Hepatic stellate cell (primary cell): ENCODE measurements at regions not wholly inside any gene's neighbourhood (a gene's known extent, or its start where the extent isn't known, plus 50 kb on each side); places are given as distances from the start of the nearest gene placed in this dataset.
"Not testable (repeated sequence)": the region's sequence is repeated elsewhere in the genome, so short reads cannot be mapped to it uniquely, and the experiment has no call there.

ENCODE experiments used
- DNase-seq: peaks from one replicate; pipeline ENCODE4 v3.0.0; 2011; ENCODE audit warnings: low spot score

DNA sequence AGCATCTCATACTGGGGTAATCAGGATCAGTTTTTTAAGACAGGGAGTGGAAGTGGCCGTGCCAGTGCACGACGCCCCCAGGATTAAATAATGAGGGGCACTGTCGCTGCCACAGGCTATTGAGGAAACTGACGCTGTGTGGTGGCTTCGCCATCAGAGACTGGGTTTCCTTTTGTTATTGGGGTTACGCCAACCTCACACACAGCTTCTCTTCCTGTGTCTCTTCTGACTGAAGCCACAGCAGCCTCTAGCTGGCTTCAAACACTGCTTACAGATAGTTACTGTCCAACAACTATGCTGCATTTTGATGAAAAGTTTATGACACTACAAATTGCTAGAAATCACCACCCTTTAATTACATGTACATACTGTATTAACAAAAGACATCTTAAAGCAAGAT, 521.9 kb upstream of the SALL3 start:
- DNase-seq: no peak

DNA sequence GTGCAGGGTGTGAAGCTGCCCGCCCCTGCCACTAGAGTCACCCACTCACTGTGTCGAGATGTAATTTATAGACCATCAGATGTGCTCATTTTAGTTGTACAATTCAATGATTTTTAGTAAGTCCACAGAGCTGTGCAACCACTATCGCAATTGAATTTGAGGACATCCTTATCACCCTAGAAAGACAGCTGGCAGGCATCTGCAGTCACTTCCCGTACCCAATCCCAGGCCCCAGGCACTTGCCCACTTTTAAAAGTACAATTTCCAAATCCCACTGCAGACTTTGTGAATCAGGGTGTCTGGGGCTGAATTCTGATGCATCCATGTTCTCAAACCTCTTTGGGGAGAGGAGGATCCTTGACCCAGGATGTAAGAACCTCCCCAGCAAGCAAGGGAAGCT, 521.3 kb upstream of the SALL3 start:
- DNase-seq: no peak

DNA sequence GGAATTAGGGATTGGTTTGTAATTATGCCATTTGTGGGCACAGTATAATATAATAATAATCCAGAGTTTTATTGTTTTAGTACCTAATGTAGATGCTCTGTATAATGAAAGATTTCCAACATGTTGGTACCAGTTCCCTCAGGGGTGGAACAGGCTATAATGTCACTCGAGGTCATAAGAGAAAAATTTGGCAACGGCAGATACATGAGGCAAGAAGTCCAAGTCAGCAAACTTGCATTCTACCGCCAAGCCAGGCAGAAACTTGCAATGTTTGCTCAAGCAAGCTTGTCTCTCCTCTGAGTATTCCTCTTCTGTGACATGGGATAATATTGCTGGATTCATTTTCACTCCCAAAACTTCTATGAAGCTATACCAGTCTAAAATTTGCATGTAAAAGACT, 520.0 kb upstream of the SALL3 start:
- DNase-seq: no peak

DNA sequence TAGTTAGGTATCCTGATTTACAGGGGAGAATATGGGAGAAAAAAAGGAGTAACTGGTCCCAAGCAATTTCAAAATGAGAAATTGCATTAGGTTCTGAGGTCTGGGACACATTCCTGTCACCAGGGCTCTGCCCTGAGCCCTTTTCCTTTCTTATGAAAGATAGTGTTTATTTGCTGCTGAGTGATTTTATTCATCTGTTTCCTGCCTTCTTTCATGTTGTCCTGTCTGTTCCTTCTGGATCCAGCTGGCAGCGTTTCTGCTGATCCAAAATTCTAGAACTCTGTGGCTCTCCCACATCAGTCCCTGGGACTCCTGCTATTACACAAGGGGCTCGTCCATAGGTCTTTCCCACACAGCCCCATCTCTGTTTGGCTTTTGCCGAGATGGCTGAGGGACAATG, 519.1 kb upstream of the SALL3 start:
- DNase-seq: no peak

DNA sequence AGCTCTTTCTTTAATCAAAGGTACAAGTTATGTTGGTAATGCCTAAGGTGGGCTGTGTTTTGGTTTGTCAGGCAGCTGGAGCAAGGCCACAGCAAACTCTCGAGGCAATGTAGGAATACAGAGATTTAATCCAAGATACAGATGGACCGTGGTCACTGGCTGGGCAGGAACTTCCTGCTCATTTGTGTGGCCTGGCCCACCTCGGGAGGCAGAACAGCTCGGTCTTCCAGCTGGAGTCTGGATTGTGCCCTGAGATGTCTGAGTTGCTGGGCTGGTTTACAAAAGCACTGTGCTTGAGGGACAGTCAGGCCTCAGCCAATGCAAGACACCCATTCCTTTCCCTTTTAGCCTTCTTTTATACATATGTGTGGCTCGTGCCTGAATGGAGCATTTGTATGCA, 506.1 kb upstream of the SALL3 start:
- no peak for DNase-seq

DNA sequence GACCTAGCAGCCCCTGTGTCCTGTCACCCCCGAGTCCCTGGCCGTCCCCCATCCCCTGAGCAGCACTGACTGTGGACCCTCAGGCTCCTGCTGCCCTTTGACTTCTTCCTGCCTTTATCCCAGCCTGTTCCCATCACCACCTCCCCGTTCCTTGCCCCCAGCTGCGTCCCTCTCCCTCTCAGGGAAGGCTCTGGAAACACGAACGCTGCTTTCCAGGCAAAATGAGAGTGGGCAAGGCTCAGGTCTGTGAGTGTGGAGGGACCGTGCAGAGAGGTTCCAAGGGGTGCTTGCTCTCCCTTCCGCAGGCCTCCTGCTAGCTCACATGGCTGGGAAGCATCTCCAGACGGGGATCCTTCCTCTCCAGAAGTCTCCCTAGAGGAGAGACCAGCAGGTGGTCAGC, 501.8 kb upstream of the SALL3 start:
- no peak for DNase-seq

DNA sequence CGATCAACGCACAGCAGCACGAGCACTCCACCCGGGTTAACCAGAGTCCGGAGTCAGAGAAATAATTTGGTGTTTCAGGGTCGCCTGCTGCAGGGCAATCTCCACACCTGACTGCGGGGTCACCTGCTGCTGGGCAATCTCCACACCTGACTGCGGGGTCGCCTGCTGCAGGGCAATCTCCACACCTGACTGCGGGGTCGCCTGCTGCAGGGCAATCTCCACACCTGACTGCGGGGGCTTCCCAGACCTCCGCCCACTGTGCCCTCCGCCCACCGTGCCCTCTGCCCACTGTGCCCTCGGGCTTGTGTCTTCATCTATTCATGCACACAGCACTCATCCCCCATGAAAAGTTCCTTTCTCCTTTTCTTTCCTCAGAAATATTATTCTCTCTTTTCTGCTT, 500.2 kb upstream of the SALL3 start:
- no peak for DNase-seq

DNA sequence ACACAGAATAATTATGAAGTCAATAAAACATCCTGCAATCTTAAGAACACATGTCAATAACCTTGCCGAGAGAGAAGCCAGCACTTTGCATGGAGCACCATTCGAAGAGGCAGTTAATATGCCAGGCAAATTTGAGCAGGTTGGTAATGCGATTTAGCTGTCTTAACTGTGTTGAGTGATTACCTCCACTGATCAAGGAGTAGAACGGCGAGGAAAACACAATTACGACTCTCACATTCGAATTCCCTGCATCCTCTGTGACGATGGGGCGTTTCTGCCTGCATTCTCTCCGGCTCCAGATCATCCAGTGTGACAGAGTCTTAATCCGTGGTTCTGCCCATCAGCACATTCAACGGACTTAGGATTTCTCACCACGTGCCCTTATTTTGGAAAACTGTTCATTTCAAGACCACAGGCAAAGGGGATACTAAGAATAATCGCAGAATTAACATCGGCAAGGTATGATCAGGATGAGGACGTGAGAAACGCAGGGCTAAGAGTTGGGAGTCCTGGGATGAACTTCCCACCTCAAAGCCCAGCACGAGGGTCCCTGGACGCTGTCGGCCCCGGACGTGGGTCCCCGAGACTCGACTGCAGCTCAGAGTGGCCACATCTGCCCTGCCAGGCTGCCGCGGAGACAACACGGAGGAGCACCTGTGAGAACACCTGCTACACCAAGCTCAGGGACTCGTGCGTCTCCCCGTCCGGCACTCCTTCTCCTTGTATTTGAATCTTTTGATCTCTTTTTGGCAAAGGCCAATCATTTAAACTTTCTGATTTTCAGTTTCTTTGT, 499.2 kb upstream of the SALL3 start:
- no peak for DNase-seq

DNA sequence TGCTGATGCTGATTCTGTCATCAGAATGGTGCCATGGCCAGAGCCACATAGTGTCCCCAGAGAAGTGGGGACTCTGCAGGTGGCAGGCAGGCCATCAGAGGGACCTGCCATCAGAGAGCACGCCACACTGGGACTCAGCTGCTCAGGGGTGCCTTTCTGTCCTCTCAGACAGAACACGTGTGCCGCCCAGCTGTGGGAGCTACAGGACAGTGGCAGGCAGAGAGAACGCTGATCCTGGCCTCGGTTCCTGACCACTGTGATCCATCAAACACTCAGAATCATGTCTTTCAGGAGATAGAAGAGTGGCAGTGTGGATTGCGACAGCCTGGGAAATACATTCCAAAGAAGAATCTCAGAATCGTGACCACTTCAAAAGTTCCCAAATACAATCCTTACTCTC, 497.2 kb upstream of the SALL3 start:
- DNase-seq: no peak

DNA sequence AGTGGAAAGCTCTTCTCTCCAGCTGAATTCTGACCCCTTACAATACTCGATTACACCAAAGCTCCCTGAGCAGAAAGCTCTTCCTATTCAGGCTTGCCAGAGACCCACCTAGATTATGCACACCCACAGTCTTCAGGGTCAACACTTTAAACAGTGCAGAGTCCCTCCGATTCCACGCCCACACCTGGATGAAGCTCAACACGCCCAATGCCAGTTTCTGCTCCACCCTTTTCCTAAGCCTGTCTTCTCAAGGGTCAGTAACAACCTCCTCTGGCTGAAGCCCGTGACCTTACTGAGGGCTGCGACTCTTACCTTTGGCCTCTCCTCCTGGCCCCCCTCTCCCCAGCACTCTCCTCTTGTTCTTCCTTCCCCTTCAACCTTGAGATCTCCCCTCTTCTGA, 492.0 kb upstream of the SALL3 start:
- DNase-seq: no peak

DNA sequence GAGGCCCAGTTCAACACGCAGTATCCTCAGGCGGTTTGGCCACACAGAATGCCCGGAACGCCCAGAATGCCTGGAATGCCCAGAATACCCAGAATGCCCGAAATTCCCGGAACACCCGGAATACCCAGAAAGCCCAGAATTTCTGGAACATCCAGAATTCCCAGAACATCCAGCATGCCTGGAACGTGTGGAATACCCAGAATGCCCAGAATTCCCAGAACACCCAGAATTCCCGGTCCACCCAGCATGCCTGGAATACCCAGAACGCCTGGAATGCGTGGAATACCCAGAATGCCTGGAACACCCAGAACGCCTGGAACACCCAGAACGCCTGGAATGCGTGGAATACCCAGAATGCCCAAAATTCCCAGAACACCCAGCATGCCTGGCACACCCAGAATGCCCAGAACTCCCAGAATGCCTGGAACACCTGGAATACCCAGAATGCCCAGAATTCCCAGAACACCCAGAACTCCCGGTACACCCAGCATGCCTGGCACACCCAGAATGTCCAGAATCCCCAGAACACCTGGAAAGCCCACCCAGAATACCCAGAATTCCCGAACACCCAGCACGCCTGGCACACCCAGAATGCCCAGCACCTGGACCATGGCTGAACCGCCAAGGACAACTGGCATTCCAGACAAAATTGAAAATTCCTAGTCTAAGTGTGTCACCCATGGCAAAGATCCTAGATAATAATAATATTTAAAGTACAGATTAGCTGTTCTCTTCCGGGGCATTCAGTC, 487.4 kb upstream of the SALL3 start:
- no peak for DNase-seq

DNA sequence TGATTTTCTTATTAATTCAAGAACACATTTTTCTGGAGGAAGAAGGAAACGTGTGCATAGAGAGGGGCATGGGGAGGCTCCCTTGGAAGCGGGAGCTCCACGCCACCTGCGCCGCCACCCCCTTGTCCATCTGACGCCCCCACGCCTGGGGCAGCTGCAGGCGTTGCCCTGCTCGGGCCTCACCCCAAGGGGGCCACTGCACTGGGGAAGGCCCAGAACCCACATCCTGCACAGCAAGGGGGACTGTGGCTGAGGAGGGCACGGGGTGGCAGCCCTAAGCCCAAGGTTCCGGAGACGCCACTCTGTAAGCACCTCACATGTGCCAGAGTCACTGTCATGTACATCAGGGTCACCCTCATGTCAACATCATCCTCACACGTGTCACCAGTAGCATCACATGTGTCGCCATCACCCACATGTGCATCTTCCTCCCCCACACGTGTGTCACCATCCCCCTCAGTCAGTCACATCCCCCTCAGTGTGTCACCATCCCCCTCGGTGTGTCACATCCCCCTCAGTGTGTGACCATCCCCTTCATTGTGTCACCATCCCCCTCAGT, 486.7 kb upstream of the SALL3 start:
- no peak for DNase-seq

DNA sequence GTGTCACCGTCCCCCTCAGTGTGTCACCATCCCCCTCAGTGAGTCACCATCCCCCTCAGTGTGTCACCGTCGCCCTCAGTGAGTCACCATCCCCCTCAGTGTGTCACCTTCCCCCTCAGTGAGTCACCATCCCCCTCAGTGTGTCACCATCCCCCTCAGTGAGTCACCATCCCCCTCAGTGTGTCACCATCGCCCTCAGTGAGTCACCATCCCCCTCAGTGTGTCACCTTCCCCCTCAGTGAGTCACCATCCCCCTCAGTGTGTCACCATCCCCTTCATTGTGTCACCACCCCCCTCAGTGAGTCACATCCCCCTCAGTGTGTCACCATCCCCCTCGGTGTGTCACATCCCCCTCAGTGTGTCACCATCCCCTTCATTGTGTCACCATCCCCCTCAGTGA, 486.1 kb upstream of the SALL3 start:
- DNase-seq: not testable (repeated sequence)

DNA sequence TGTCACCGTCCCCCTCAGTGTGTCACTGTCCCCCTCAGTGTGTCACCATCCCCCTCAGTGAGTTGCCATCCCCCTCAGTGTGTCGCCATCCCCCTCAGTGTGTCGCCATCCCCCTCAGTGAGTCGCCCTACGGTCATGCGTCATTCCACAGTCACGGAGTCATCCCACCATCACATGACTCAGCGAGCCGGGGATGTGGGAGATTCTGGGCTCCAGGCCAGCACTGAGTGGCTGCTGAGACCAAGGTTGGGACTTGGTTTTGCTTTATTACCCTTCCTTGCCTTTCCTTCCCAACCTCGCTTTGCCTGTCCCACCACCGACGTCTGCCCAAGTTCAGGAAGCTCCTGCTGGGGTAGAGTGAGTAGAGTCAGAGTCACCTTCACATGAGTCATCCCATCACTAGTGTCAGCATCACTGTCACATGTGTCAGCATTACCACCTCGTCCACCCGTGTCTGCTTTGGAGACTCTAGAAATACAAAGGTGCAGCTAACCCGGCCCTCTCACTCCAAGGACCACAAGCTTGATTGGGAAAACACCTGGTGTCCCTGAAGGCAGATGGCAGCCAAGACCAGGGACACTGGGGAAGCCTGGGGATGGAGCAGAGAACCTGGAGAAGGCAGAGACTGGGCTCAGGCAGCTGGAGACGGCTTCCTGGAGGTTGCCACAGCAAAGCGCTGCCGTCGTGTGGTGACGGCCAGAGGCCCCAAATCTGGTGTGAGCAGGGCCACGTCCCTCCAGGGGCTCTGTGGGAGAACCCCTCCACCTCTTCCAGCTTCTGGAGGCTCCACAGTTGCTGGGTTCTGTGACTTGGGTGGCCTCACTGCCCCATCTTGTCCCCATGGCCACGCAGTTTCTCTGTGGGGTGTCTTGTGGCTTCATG, 485.2 kb upstream of the SALL3 start:
- no peak for DNase-seq

DNA sequence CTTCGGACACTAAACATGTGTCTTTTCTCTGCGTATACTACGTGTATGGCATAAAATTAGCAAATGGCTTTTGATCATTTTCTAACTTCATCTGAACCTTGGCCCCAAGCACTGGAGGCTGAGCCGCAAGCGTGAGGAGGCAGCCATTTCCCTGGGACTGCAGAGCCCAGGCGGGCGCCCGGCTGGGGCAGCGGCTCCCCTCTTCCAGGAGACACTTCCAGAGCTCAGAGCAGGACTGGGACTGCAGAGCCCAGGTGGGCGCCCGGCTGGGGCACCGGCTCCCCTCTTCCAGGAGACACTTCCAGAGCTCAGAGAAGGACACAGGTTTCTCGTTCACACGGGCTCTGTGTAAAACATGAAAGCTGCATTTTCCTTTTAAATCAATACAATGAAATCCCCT, 484.1 kb upstream of the SALL3 start:
- no peak for DNase-seq

DNA sequence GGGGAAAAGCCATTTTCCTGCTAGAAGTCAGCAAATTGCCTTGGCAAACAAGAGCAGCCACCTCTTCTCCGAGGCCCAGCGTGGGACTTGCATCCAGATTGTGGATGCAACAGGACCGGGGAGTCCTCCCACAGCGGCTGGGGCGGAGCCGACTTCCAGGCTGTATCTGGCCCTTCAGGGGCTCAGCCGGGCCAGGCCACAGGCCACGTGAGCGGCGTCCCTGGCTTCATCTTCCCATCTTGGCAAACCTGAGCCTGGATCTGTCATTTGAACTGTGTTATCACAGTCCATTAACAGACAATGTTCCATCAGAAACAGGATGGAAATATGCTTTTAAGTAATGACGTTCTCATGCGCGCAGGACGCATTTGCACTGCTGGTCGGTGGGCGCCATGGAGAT, 483.5 kb upstream of the SALL3 start:
- no peak for DNase-seq

DNA sequence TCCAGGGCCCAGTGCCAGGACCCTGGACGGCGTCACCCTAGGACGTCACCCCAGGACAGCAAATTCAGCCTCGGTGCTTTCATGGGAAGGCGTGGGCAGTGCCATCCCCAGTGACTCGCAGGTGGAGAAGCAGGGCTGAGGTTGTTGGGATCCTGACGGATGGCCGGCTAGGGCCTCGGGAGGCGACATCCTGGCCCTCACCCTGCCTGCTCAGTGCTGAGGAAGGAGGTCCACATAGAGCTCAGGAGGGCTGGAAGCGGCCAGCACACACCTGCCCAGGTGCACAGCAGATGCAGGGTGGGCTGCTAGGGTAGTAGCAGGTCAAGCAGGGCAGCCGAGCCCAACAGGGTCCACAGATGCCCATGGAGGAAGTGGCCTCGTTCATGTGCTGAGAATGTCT, 482.0 kb upstream of the SALL3 start:
- no peak for DNase-seq

DNA sequence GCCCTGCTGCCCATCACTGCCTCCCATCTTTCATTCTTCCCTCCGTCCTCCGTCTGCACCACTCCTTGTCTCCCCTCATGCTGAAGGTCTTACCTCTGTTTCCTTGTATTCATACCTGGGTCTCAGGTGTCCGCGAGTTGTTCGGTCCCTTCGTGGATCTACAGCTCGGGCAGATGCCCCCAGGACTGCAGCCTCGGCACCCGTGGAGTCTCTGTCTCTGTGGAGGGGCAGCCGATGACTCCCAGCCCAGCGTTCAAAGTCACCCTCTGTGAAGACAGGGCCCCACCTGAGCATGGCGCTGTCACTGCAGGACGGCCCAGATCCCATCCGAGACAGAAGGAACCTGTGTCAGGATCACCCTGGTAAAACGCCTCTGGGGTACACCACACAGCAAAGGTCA, 480.0 kb upstream of the SALL3 start:
- DNase-seq: no peak

DNA sequence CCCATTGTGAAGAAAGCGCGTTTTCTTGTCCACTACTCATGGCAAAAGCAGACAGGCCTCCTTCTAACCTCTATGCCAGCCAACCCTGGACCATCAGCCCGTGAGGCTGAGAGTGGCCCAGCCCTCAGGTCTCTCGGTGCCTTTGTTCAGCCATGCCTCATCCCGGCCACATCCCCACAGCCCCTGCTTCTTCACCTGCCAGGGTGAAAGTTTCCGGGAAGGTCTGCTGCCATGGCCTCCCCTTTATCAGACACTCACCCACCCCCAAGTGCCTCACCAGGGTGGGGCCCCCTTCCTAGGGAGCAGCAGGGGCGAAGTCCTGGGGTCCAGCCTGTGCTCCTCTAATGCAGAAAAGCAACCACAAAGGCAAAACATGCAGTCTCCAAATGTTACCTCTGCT, 478.4 kb upstream of the SALL3 start:
- no peak for DNase-seq

DNA sequence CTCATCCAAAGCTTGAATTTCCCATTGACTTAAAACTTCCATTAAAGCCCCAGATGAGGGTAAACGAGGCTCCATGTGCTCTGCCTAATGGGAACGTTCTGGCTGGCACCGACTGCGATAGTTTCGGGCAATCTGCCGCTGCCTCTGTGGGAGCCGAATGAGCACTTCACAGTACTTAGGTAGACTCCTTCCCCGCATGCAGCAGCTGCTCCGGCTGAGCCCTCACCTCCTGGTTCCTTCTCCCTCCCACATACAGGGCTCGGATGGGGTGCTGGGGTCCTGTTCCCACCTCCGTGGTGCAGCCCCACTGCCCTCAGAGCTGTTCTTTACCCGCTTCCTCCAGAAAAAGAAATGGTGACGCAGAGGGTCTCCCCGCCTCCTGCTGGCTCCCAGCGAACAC, 476.5 kb upstream of the SALL3 start:
- no peak for DNase-seq

DNA sequence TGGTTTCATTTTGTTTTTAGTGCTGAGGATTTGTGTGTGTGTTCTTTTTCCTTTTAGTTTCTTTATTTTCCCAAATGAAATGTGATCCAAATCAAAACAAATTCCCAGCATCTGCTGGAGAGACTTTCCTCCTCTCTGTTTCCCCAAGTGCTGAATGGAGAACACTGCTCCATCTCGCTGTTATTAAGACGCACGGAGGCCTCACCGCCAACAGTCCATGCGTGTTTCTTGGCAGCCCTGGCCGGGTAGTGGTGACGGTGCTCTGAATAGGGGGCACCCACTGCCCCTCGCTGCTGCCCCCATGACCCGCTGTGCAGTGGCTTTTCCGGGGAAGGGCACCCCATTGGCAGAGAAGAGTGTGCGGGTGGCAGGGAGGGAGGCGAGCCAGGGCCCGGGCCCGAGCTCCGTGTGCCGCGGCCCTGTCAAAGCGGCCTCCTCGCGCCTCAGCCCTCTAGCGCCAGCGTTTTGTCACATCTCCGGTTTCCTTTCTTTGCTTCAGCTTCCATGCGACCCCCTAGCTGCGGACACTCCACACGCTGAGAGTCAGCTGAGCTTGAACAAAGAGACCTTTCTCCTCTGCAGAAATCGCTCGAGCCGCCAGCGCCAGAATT, 473.7 kb upstream of the SALL3 start:
- DNase-seq: no peak

DNA sequence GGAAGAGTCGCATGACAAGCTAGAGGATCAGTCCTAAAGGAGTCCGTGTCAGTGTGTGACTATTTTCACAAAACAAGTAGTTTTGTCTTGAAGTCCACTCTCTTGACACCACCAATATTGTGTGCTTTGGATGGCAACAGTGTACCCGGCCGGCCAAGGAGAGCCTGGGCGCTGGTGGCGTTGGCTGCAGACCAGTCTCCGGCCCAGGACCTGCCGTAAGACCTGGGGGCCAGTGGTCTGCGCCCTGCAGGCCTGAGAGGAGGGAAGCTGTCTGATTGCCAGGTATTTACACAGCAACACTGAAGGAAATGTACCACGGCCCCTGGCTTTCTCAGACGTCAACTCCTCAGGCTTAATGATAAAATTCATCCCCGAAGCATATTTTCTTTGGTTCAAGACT, 472.4 kb upstream of the SALL3 start:
- no peak for DNase-seq
